ENCODE measurements at regions not wholly inside any gene's neighbourhood (a gene's known extent, or its start where the extent isn't known, plus 50 kb on each side); places are given as distances from the start of the nearest gene placed in this dataset.

GRCh38 chr6:151154418-151154817 is 85.3 kb upstream of the AKAP12 start:
- no peak for FAIRE-seq
- no peak for DNase-seq (ENCODE audit: insufficient read length, low spot score)

GRCh38 chr6:151155095-151155494 is 84.7 kb upstream of the AKAP12 start:
- TF ChIP-seq POU2F2 (IDR thresholded peaks at IDR 0.05; ENCODE audit: low read depth, low read length) (no peak), SPI1 (IDR thresholded peaks at IDR 0.05; ENCODE audit: low read depth, low read length) (no peak), POLR2AphosphoS5 (IDR thresholded peaks at IDR 0.05; ENCODE audit: low read depth, low read length) (no peak)
- DNase-seq (ENCODE audit: insufficient read length, low spot score) (no peak), FAIRE-seq (no peak)

More at GRCh38 chr6:151154418-151154817, 85.3 kb upstream of the AKAP12 start:
- TF ChIP-seq POU2F2 (IDR thresholded peaks at IDR 0.05; ENCODE audit: low read depth, low read length) (no peak), SPI1 (IDR thresholded peaks at IDR 0.05; ENCODE audit: low read depth, low read length) (no peak)

- TF ChIP-seq POLR2AphosphoS5 (IDR thresholded peaks at IDR 0.05; ENCODE audit: low read depth, low read length) (no peak), SPI1 (IDR thresholded peaks at IDR 0.05; ENCODE audit: low read depth, low read length) (no peak), POLR2A (IDR thresholded peaks at IDR 0.05; ENCODE audit: low read depth, low read length) (no peak), TAF1 (IDR thresholded peaks at IDR 0.05; ENCODE audit: low read depth, low read length) (no peak), POU2F2 (IDR thresholded peaks at IDR 0.05; ENCODE audit: low read depth, low read length) (no peak), PAX5 (IDR thresholded peaks at IDR 0.05; ENCODE audit: insufficient read depth, low read length, severe bottlenecking) (no peak)
- no peak for FAIRE-seq
- DNase-seq (ENCODE audit: insufficient read length, low spot score): no peak
Observed at GRCh38 chr6:151160929-151161757, 78.6 kb upstream of the AKAP12 start.

GRCh38 chr6:151164383-151164782 is 75.4 kb upstream of the AKAP12 start:
- DNase-seq (ENCODE audit: insufficient read length, low spot score) (no peak), FAIRE-seq (no peak)
- TF ChIP-seq POLR2AphosphoS5 (IDR thresholded peaks at IDR 0.05; ENCODE audit: low read depth, low read length): no peak
- no peak for TF ChIP-seq POU2F2 (IDR thresholded peaks at IDR 0.05; ENCODE audit: low read depth, low read length)
- TF ChIP-seq PAX5 (IDR thresholded peaks at IDR 0.05; ENCODE audit: insufficient read depth, low read length, severe bottlenecking): no peak
- no peak for TF ChIP-seq POLR2A (IDR thresholded peaks at IDR 0.05; ENCODE audit: low read depth, low read length)
- no peak for TF ChIP-seq TAF1 (IDR thresholded peaks at IDR 0.05; ENCODE audit: low read depth, low read length)
- no peak for TF ChIP-seq SPI1 (IDR thresholded peaks at IDR 0.05; ENCODE audit: low read depth, low read length)

GRCh38 chr6:151166180-151166579 is 73.6 kb upstream of the AKAP12 start:
- FAIRE-seq (no peak), DNase-seq (ENCODE audit: insufficient read length, low spot score) (no peak)
- TF ChIP-seq PAX5 (IDR thresholded peaks at IDR 0.05; ENCODE audit: insufficient read depth, low read length, severe bottlenecking) (no peak), SPI1 (IDR thresholded peaks at IDR 0.05; ENCODE audit: low read depth, low read length) (no peak), TAF1 (IDR thresholded peaks at IDR 0.05; ENCODE audit: low read depth, low read length) (no peak), POLR2A (IDR thresholded peaks at IDR 0.05; ENCODE audit: low read depth, low read length) (no peak), POLR2AphosphoS5 (IDR thresholded peaks at IDR 0.05; ENCODE audit: low read depth, low read length) (no peak), POU2F2 (IDR thresholded peaks at IDR 0.05; ENCODE audit: low read depth, low read length) (no peak)

- no peak for FAIRE-seq
- DNase-seq (ENCODE audit: insufficient read length, low spot score): no peak
- TF ChIP-seq TAF1 (IDR thresholded peaks at IDR 0.05; ENCODE audit: low read depth, low read length) (no peak), POLR2A (IDR thresholded peaks at IDR 0.05; ENCODE audit: low read depth, low read length) (no peak), POLR2AphosphoS5 (IDR thresholded peaks at IDR 0.05; ENCODE audit: low read depth, low read length) (no peak), SPI1 (IDR thresholded peaks at IDR 0.05; ENCODE audit: low read depth, low read length) (no peak), POU2F2 (IDR thresholded peaks at IDR 0.05; ENCODE audit: low read depth, low read length) (no peak), PAX5 (IDR thresholded peaks at IDR 0.05; ENCODE audit: insufficient read depth, low read length, severe bottlenecking) (no peak)
Observed at GRCh38 chr6:151167034-151167433, 72.7 kb upstream of the AKAP12 start.

GRCh38 chr6:151170622-151171246 is 69.0 kb upstream of the AKAP12 start:
- TF ChIP-seq TAF1 (IDR thresholded peaks at IDR 0.05; ENCODE audit: low read depth, low read length): no peak
- TF ChIP-seq SPI1 (IDR thresholded peaks at IDR 0.05; ENCODE audit: low read depth, low read length): no peak
- TF ChIP-seq POLR2A (IDR thresholded peaks at IDR 0.05; ENCODE audit: low read depth, low read length): no peak
- TF ChIP-seq POU2F2 (IDR thresholded peaks at IDR 0.05; ENCODE audit: low read depth, low read length): no peak
- TF ChIP-seq POLR2AphosphoS5 (IDR thresholded peaks at IDR 0.05; ENCODE audit: low read depth, low read length): no peak
- TF ChIP-seq PAX5 (IDR thresholded peaks at IDR 0.05; ENCODE audit: insufficient read depth, low read length, severe bottlenecking): no peak
- no peak for DNase-seq (ENCODE audit: insufficient read length, low spot score)
- FAIRE-seq: no peak

- DNase-seq (ENCODE audit: insufficient read length, low spot score) (no peak), FAIRE-seq (no peak)
- no peak for TF ChIP-seq POU2F2 (IDR thresholded peaks at IDR 0.05; ENCODE audit: low read depth, low read length)
- TF ChIP-seq POLR2AphosphoS5 (IDR thresholded peaks at IDR 0.05; ENCODE audit: low read depth, low read length): no peak
- TF ChIP-seq TAF1 (IDR thresholded peaks at IDR 0.05; ENCODE audit: low read depth, low read length): no peak
- no peak for TF ChIP-seq PAX5 (IDR thresholded peaks at IDR 0.05; ENCODE audit: insufficient read depth, low read length, severe bottlenecking)
- no peak for TF ChIP-seq POLR2A (IDR thresholded peaks at IDR 0.05; ENCODE audit: low read depth, low read length)
- TF ChIP-seq SPI1 (IDR thresholded peaks at IDR 0.05; ENCODE audit: low read depth, low read length): no peak
Observed at GRCh38 chr6:151172751-151173150, 67.0 kb upstream of the AKAP12 start.

- no peak for TF ChIP-seq PAX5 (IDR thresholded peaks at IDR 0.05; ENCODE audit: insufficient read depth, low read length, severe bottlenecking)
- no peak for TF ChIP-seq TAF1 (IDR thresholded peaks at IDR 0.05; ENCODE audit: low read depth, low read length)
- no peak for TF ChIP-seq POU2F2 (IDR thresholded peaks at IDR 0.05; ENCODE audit: low read depth, low read length)
- TF ChIP-seq POLR2A (IDR thresholded peaks at IDR 0.05; ENCODE audit: low read depth, low read length): no peak
- no peak for TF ChIP-seq POLR2AphosphoS5 (IDR thresholded peaks at IDR 0.05; ENCODE audit: low read depth, low read length)
- no peak for TF ChIP-seq SPI1 (IDR thresholded peaks at IDR 0.05; ENCODE audit: low read depth, low read length)
- DNase-seq (ENCODE audit: insufficient read length, low spot score): no peak
- FAIRE-seq: no peak
Observed at GRCh38 chr6:151175662-151176445, 63.9 kb upstream of the AKAP12 start.

All from GM12891 (cell line).